ENCODE measurements at regions not wholly inside any gene's neighbourhood (a gene's known extent, or its start where the extent isn't known, plus 50 kb on each side); places are given as distances from the start of the nearest gene placed in this dataset.
"Not testable (repeated sequence)": the region's sequence is repeated elsewhere in the genome, so short reads cannot be mapped to it uniquely, and the experiment has no call there.

DNA sequence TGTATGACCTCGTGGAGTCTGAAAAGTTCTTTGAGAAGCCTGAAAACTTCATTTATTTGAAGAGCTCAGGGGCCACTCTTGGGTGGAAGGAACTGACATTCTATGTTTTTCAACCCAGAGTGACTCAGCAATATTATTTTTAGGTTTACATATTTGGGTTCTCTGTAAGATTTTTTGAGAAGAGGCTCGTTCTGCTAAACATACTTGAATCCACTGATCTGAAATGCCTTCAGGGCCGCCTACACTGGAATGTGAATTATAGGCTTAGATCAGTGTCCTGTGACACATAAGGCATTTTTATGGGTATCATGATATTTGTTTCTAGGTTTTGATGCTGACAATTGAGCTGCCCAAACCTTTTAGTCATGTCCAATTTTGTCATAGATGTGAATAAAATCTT lies 86.2 kb downstream of the PSAT1 start:
- no peak for DNase-seq

DNA sequence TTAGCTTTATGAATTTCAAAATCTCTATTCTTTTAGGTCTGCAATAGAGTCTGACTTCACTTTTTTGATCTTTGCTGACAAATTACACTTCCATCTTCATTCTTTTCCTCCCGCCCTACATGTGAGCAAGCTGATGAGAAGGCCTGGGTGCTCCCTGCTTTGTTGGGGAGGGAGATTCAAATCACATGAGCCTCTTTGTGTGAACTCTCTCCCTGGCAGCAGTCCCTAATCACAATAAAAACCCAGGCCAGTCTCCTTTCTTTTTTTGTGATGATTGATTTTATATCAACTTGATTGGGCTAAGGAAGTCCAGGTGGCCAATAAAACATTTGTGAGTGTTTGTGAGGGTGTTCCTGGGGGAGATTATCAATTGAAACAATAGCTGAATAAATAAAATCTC lies 89.4 kb downstream of the PSAT1 start:
- DNase-seq = no peak

DNA sequence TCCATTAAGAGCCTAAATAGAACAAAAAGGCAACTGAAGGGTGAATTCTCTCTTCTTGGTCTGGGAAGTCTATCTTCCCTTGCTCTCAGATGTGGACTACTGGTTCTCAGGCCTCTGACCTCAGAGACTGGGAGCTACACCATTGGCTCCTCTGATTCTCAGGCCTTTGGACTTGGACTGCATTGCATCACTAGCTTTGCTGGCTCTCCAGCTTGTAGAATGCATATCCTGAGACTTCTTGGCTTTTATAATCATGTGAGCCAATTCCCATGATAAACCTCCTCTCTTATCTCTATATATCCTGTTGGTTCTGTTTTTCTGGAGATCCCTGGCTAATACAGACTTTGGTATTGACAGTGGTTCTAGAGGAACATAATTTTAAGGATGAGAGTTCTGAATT lies 89.8 kb downstream of the PSAT1 start:
- DNase-seq = no peak

DNA sequence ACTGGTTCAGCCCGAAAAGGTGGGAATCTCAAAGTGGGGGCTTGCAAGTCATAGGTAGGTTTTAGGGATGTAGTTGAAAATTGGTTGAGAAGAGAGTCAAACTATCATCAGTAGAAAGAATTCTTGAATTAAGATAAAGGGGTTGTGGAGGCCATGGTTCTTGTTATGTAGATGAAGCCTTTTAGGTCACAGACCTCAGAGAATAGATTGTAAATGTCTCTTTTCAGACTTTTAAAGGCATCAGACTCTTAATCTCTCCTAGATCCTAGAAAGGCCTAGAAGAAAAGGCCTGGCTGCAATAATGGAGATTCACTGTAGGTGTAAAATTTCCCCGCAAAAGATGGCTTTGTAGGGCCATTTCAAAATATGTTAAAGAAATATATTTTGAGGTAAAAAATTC lies 96.4 kb downstream of the PSAT1 start:
- no peak for DNase-seq

DNA sequence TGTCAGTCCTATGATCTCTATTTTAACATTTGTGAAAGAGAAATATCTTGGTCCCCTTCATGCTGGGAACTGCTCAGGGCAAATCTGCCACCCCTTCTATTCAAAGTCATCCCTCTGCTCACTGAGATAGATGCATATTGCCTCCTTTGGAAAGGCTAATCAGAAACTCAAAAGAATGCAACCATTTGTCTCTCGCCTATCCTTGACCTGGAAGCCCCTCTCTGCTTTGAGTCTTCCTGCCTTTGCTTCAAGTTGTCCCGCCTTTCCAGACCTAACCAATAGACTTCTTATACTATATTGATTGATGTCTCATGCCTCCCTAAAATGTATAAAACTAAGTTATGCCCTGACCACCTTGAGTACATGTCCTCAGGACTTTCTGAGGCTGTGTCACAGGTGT lies 97.0 kb downstream of the PSAT1 start:
- DNase-seq = no peak

DNA sequence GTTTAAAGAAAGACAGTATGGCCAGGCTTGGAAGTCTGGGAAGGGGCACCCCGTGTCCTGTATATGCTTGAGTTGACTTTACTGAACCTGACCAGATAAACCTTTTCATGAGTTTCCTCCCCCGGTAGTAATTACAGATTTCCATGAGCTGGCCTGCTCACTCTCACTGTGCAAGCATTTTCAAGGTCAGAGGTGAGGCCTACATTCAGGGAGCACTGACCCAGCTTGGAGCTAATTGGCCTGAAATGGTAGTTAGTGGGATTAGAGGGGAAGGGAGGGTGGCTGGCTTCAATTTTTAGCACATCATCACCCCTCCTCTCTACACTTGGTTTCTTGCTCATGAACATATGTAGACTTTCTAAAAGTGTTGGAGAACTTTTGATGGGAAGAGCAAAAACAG lies 99.2 kb downstream of the PSAT1 start:
- DNase-seq = no peak

DNA sequence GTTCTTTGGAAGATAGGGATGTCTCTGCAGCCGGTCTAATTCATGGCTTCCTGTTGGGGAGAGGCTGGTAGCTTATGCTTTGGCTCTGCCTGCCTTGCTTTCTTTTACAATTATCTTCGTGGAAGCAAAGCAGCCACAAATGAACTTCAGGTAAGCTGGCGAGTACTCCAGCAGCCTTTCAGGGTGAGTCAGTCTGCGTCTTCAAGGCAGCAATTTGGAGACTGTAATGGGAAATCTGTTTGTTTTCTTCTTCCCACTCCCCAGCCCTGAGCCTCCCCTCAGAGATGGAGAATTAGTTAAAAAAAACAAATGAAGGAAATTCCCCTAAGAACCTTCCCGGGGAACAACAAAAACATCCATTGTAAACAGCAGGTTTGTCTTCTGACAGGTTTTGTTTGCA lies 100.1 kb downstream of the PSAT1 start:
- no peak for DNase-seq

DNA sequence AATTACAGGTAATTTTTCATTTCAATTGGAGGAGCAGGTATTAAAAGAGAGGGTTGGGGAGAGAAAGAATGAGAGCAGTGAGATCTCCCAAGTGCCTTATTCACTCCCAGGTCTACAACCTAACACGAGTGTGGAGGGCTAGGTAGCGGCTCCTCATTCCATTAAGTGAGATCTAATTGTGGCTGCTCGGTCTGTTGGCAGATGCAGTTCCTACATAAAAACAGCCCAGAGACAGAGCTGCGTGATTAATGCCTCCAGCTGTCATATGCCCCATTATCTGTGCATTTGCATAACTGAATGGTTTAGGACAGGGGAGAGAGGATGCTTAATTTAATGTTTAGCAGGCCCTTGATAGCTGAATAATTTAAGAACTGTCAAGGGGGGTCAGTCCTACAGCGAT lies 100.5 kb downstream of the PSAT1 start:
- no peak for DNase-seq

DNA sequence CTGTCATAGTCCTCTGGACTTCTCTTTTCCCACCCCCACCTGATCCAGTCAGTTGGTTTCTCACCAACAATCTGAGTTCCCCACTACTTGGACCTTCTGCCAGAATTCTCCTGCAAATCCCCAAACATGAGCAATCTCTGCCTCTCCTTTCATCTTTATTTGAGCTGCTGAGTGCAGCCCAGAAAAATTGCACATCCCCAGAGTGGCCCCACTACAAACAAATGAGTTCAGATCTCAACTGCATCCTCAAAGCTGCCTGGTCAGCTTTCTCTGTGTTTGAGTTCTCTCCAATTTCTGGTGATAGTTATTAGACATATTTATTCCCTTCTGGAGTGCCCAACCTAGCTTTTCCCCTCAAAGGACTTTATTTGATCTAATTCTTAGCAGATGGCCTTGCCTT lies 102.2 kb downstream of the PSAT1 start:
- no peak for DNase-seq

DNA sequence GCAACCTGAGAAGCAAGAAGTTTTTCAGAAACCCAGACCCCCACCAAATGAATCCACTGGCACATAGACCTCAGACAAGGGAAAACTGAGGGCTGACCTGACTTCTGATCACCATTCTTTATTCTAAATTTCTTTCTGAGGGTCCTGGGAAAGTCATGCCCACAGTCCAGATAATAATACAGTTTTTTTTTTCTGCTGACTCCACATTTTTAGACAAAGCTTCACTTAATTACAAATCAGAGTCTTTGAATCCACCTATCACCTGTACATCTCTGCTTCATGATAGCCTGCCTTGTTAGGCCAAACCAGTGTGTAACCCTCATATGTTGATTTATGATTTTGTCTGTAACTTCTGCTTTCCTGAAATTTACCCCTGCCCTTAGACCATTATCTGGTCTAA lies 103.6 kb downstream of the PSAT1 start:
- DNase-seq = no peak

DNA sequence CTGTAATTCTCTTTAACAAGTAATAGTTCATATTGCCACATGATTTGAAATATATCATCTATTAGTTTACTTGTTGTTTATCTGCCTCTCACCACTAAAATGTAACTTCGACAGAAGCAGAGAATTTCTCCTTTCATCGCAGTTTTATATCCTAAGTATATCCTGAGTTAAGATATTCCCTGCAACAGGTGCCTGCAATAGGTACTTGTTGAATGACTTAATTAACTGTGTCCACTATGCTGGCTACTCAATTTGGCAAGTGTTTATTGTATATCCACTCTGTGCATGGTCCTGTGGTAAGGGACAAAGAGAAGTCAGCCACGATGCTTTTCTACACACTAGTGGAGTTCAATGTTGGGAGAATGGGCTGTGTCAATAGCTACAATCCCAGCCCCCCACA lies 108.5 kb downstream of the PSAT1 start:
- DNase-seq = no peak

DNA sequence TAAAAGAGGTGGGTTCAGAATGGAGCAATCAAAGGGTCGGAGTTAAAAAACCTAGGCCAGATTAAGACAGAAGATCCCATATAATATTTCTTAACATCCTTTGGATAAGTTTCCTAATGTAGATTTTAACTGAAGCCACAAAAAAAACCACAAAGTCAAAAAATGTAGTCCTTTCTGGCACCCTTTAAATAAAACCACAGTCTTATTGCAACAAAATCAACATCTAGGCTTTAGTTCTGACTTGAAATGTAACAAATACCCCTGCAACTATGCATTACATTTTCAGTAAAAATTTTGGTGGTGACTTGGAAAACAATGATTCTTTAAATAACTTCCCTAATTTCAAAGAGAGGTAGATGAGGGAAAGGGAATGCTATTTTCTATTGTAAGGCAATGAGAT lies 109.2 kb downstream of the PSAT1 start:
- DNase-seq = no peak

DNA sequence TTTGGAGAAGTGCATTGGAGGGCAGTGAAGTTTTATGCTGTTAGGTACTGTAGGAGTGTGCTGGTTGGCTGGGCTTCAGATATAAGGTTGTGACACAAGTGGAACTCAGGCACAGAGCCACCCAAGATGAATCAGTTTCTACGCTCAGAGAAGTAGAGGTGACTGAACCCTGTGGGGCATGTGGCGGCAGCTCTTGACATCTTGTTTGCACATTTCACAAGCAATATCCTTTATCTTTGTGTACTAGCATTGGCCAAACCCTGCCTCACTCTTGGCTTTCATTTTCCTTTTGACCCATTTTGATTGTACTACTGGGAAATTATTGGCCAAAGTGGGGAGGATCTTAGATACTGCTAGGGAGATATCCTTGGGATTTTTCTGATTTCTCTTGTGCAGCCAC lies 110.0 kb downstream of the PSAT1 start:
- no peak for DNase-seq

DNA sequence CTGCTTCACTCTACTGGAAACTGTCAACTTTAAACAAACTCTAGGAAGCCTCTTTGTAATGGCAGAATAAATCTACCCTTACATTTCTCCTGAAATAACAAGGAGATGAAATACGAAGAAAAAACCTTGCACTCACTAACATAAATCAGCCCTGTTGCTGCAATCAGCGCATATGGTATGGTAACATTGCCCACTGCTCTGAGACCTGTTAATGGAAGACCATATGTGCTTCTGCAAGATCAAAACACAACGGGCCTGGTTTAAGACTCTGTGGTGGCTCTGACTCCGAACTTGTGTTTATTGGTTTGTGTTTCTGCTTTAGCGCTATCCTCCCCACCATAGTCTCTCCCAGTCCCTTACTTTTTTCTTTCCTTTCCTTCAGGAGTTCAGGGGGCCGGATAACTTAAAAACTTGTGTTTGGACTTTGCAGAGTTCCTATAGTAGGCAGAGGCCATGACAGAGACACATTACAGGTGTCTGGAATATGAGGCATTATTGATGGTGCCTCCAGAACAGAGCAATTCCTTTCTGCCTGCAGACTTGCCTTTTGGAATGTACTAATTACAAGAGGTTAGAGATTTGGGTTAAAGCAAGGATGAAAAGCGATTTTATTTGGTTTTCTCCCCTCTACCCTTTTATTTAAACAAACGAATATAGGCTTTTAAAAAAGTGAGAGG lies 110.8 kb downstream of the PSAT1 start:
- DNase-seq = no peak

DNA sequence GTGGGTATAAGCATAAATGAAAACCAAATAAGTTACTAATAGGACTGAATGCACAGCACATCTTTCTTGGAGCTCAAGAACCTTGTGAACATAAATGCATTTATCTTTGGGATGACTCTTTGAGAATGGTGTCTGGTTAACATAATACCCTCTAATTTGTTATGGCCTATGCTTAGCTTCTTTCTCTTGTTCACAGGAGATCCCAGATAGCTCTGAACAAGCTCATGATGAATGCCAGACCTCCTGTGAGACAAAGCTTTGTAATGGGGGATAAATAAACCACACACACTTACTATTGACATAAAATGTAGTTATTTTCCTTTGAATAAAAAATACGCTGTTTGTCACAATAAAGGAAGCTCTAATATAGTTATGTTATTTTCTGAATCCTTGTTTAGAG lies 111.5 kb downstream of the PSAT1 start:
- no peak for DNase-seq

DNA sequence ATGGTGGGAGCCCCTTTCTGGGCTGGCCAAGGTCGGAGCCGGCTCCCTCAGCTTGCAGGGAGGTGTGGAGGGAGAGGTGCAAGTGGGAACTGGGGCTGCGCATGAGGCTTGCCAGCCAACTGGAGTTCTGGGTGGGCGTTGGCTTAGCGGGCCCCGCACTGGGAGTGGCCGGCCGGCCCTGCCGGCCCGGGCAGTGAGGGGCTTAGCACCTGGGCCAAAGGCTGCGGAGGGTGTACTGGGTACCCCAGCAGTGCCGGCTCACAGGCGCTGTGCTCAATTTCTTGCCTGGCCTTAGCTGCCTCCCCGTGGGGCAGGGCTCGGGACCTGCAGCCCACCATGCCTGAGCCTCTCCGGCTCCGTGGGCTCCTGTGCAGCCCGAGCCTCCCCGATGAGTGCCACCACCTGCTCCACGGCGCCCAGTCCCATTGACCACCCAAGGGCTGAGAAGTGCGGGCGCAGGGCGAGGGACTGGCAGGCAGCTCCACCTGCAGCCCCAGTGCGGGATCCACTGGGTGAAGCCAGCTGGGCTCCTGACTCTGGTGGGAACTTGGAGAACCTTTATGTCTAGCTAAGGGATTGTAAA lies 113.1 kb downstream of the PSAT1 start:
- not testable (repeated sequence) for DNase-seq

DNA sequence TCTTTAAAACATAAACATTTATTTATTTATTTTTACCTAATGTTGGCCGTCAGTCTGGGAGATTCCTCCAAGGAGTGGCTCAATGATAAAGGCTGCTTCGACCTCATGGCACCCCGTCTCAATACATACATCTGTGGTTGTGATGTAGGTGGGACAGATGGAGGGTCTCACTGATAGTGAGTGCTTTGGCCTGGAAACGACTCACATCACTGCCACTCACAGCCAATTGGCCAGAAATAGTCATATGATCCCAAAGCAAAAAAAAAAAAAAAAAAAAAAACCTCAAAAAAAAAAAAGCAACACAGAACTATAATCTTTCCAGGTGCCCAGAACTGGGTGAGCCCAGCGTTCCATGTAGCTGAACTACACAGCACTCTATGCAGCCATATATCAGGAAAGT lies 125.4 kb downstream of the PSAT1 start:
- DNase-seq = no peak

DNA sequence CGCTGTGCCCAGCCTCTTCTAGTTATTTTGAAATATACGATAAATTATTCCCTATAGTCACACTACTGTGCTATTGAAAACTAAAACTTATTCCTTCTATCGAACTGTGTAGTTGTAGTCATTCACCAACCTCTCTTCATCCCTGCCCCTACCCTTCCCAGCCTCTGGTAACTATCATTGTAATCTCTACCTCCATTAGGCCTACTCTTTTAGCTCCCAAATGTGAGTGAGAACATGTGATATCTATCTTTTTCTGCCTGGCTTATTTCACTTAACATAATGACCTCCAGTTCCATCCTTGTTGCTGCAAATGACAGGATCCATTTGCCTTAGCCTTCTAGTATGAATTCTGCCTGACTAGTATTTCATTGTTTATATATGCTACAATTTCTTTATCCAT lies 127.4 kb downstream of the PSAT1 start:
- DNase-seq = no peak

DNA sequence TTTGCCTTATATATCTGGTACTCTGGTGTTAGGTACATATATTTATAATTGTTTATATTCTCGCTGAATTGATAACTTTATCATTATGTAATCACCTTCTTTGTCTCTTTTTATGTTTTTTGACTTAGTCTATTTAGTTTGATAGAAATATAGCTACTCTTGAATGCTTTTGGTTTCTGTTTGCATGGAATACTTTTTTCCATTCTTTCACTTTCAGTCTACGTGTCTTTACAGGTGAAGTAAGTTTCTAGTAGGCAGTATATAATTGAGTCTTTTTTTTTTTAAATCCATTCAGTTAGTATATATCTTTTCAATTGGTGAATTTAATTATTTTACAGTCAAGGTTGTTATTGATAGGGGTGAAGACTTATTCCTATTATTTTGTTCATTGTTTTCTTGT lies 131.7 kb downstream of the PSAT1 start:
- DNase-seq = no peak

DNA sequence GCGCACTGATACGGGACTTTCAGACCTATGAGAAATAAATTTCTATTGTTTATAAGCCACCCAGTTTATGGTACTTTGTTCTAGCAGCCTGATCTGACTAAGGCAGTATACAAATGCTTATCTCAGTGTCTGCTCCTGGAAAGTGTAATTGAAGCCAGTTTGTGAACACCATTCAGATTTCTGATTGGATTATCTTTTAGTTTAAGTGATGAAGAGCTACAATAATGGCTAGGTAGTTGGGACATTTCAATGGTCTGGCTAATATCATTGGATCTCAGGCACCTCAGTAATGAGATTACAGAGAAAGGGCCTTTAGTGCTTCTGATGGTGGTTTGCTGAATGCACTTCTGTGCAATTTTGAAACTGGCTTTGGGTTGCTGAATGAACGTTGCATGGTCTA lies 133.5 kb downstream of the PSAT1 start:
- DNase-seq = no peak

DNA sequence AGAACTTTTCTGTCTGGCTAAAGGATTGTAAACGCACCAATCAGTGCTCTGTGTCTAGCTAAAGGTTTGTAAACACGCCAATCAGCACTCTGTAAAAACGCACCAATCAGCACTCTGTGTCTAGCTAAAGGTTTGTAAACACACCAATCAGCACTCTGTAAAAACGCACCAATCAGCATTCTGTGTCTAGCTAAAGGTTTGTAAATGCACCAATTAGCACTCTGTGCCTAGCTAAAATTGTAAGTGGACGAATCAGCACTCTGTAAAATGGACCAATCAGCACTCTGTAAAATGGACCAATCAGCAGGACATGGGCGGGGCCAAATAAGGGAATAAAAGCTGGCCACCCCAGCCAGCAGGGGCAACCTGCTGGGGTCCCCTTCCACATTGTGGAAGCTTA lies 134.1 kb downstream of the PSAT1 start:
- DNase-seq = not testable (repeated sequence)

DNA sequence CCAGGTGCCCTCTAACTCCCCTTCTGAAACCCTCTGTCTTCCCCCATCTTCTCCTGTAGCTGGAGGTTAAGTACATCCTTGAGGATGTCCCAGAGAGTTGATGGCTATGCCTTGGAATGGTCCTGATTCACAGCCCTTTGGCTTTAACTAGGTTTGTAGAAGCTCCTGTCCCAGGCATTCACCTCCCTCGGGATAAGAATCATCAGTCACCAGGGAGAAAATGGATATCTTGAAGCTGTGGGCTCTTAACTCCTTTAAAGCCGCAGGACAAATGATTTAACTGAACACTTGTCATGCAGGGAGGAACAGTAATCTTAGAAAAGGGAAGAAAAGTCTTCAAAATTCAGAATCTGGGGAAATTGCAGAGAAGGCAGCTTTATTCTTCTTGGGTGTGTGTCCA lies 139.9 kb downstream of the PSAT1 start:
- DNase-seq = no peak

DNA sequence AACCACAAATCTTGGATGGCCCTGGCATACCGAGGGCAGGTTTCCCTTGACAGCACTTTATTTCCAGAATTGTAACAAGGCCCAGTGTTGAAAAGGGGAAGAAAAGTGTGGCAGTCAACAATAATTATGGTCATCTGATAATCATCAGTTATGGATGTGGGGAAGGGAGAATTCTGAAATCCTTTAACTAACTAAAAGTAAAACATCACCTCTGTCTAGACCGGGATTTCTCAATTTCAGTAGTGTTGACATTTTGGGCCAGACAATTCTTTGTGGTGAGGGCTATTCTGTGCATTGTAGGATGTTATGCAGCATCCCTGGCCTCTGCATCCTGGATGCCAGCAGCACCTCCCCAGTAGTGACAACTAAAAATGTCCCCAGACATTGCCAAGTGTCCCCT lies 140.4 kb downstream of the PSAT1 start:
- DNase-seq = no peak

DNA sequence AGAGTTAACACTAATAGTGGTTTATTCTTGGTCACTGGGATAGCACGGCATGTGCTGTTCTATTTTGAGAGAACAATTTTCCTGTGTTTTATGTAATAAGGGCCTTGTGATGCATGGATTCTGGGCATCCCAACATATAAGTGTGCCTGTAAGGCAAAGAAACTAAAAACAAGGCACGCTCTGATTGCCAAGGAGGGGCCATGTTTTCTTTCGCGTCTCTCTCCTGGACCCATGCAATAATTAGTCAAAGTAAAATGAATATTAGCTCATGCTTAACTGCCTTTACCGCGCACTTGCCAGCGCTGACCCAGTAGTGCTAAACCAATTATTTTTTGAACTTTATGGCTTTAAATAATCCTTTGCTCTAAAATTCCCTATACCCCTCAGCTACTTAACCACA lies 140.9 kb downstream of the PSAT1 start:
- no peak for DNase-seq

DNA sequence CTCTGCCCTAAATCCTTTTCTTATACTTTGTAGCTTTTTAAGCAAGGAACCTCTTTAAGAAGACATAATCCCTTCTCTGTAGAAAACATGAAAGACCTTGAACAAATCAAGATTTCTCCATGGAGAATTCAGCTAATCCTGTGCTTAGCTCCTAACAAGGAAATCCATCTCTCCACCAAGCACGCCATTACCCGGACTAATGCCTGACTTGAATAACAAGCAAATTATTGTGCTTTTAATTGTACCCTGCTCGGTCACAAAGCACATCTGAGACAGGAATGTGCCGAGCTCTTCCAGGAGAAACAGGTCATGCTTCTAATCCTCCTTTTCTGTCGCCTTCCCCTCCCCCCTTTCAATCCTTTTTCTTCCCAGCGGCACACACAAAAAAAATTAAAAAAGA lies 141.3 kb downstream of the PSAT1 start:
- DNase-seq = no peak
